Stimulated activated CD4-positive, alpha-beta T cell treated with anti-CD3 and anti-CD28 coated beads, Interleukin-2, amount 100 ng/mL, for 48 hours (primary cell): ENCODE measurements at regions not wholly inside any gene's neighbourhood (a gene's known extent, or its start where the extent isn't known, plus 50 kb on each side); places are given as distances from the start of the nearest gene placed in this dataset.

ENCODE experiments used
- DNase-seq, 2 donors: peaks; one replicate each; pipeline ENCODE4 v3.0.0-alpha.2; 2020

GRCh38 chr16:79437764-79438751, 162.5 kb downstream of the MAF start:
- DNase-seq: no peak

- no peak for DNase-seq
Observed at GRCh38 chr16:79436885-79437284, 163.7 kb downstream of the MAF start.

DNA sequence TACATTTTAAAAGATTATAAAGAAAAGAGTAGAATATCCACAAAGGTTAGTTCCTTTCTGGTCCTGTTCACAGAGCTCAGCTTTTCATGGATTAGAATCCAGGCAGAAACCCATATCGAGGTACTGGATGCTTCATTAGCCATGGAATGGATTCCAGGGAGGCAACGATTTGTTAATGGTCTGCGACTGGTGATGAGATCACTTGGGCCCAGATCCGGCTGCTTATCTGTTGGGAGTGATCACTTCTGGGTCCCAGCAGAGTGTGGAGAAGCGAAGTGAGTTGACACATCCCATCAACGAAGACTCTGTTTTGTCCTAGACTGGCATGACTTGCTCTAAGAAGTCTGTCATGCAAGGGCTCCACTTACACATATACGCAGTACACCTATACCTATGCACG, 165.8 kb downstream of the MAF start:
- DNase-seq: no peak

DNA sequence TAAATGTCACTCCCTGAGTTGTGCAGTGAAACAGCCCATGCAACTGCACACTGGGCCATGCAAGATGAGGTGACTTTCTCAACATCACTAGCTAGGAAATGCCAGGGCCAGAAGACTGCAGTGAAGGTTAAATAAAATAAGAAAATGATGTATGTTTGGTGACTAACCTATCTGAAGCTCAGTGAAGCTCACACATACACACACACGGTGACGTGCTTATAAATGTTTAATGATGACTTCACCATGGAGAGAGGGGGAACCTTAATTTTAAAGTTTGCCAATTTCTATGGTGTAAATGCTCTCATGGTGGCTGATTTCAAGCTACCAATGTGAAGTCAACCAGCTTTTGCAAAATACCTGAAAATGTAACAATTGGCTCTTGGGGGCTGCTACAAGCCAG, 166.4 kb downstream of the MAF start:
- DNase-seq: no peak

DNA sequence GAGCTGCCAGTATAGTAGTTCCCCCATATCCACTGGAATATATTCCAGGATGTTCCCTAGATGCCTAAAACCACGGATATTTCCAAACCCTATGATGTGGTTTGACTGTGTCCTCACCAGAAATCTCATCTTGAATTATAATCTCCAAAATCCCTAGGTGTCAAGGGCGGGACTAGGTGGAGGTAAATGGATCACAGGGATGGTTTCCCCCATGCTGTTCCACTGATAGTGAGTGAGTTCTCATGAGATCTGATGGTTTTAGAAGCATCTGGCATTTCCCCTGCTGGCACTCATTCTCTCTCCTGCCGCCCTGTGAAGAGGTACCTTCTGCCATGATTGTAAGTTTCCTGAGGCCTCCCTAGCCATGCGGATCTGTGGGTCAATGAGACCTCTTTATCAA, 168.6 kb downstream of the MAF start:
- DNase-seq: no peak

- DNase-seq: no peak
Observed at GRCh38 chr16:79430191-79430678, 170.3 kb downstream of the MAF start.

DNA sequence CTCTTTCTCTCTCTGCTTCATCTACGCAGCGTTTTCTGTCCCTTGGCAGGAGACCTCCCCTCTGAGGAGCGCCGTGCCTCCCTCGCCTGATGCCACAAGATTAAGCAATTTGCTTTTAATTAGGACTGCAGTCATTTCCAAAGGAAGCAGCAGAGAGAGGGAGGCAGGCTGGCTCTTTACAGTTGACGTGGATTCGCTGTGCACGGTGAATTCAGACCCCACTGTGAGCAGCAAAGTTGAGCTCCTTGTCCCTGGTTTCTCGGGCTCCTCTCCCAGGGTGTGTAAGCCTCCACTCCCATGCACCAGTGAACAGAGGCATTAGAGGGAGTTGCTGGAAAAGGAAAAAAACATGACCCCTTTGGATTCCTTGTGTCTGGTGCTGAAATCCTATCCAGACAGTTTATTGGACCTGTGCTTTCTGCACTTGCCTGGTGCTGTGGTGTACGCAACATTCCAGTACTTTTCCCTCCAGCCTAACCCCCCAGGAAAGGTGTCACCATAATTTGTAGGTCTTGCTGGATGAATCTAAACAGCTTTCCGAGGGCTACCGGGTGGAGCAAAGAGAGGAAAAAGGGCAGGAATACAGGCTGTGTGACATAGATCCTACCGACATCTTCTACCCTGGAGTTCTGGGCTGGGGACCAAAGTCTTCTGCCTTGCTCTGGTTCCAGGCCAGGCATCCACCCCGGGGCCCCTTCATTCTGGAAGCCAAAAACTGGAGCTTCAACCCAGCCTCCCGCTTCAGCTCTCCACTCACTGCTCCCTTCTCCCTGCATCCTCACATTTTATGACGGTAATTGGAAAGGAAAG, 171.0 kb downstream of the MAF start:
- DNase-seq: no peak

GRCh38 chr16:79426663-79427062, 173.9 kb downstream of the MAF start:
- no peak for DNase-seq

DNA sequence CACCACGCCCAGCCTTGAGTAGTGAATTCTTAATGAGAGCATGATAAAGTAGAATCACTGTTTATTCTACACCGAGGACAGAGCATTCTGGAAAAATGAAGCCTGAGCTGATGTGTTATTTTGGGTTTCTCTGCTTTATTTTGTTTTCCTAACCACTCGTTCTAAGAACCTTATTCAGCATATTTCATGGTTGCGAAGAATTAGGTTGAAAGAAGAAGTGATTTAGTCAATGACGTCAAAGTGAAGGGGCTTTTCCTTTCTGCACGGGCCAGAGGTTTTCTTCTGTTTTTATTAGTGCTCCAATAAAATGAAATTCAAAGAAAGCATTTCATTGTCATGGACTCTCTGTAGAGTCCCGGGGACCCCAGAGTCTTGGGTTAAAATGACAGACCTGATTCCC, 178.5 kb downstream of the MAF start:
- no peak for DNase-seq

GRCh38 chr16:79421126-79421525, 179.4 kb downstream of the MAF start:
- DNase-seq: no peak

DNA sequence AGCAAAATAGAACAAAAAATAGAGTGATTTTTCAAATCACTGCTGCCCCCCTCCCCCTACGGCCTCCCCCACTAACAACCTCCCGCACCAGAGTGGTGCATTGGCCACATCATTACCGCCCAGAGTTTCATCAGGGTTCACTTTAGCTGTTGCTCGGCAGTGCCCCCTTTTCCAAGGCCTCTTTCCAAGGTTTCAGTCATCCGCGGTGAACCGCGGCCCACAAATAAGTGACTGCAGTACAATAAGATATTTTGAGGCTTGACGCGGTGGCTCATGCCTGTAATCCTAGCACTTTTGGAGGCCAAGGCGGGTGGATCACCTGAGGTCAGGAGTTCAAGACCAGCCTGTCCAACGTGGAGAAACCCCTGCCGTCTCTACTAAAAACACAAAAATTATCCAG, 180.0 kb downstream of the MAF start:
- no peak for DNase-seq

GRCh38 chr16:79419148-79419547, 181.4 kb downstream of the MAF start:
- no peak for DNase-seq

DNA sequence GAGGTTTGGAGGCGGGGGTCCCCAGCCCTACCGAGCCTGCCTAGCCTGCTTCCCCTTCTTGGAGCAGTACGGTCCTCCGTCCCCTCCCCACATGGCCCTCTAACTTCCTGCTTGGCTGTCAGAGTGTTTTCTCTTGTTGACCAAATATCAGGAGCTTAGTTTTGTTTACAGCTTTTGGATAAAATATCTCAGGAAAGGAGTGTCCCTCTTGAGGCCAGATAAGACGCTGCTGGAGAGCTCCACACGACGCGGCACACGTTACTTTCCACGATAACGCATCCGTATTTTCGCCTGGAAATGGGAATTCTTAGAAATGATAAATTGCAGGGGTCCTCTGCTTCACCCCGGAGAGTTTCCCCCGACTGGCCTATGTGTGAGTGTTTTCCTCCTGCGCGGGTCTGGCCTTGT, 182.9 kb downstream of the MAF start:
- DNase-seq: no peak

DNA sequence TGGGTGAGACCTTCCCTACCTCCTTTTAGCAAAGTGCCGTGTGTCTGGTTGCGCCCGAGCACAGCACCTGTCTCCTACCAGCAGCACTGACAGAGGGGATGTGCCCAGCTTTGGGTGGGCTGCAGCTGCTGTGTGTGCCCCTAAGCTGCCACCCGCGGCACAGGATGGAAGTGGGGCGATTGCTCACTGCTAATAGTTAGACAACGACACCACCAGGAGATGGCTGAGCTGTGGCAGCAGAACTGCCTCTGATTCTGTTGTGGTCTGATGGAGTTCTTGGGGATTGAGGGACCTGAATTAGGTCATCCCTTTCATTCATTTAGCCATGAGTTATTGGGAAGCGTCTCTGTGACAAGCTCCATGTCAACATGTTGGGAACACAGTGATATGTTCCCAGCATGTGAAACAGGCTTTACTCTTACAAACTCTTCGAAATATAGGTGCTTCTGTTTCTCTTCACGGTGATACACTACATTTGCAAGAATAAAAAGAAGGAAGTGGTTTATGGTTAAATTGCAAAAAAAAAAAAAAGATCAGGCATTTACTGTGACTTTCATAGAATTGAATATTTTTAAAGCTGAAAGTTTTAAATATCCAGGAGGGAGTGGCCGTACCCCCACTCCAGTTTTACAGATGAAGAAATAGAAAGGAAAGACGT, 184.4 kb downstream of the MAF start:
- no peak for DNase-seq

- DNase-seq: no peak
Observed at GRCh38 chr16:79412783-79413225, 187.7 kb downstream of the MAF start.

DNA sequence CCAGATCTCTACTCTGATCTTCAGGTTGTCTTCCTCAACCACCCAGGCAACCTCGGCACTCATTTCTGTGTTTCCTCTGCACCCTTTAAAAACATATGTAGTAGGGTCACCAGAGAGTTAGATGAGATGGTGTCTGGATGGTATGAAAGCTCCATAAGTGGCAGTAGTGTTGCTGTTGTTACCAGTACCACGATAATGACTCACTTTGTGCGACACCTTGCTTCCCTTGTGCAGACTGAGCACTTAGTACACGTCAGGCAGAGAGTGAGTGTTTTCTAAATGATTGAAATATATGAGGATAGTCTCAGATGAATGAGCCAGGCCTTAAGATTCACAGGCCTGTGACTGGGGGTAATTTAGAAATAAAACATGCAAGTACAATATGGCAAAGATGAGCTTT, 188.7 kb downstream of the MAF start:
- no peak for DNase-seq

- DNase-seq: no peak
Observed at GRCh38 chr16:79411357-79411756, 189.2 kb downstream of the MAF start.

GRCh38 chr16:79409978-79410377, 190.6 kb downstream of the MAF start:
- DNase-seq: no peak

DNA sequence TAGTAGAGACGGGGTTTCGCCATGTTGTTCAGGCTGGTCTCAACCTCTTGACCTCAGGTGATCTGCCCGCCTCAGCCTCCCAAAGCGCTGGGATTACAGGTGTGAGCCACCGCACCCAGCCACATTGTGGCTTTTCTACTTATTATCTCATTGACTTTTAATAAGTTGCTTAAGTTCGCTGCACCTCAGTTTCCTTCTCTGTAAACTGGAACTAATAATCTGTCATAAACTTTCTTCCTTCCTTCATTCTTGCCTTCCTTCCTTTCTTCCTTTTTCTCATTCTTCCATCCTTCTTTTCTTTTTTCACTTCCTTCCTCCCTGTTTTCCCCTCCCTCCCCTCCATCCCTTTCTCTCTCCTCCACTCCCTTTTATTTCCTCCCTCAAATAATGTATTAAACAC, 192.2 kb downstream of the MAF start:
- no peak for DNase-seq

- DNase-seq: no peak
Observed at GRCh38 chr16:79407461-79408135, 192.9 kb downstream of the MAF start.

DNA sequence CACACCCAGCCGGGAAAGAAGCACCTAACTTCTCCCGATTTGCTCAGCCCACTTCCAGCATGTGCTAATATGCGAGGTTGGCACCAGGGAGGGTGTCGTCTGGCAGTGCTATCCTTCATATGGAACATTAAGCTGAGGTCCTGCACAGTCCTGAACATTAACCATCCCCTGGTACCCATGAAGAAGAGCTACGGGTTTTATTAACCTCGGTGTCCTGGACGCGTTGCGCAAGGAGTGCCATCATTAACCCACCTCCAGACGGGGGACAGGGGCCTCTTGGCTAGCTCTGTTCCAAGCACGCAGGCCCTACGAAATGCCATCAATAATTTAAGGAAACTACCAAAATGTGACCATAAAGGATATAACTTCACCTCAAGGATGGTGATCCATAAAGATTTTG, 193.5 kb downstream of the MAF start:
- DNase-seq: no peak

GRCh38 chr16:79404571-79404970, 196.0 kb downstream of the MAF start:
- no peak for DNase-seq

GRCh38 chr16:79403534-79403933, 197.0 kb downstream of the MAF start:
- DNase-seq: no peak
